Spleen (tissue), 11 donors: ENCODE measurements at regions not wholly inside any gene's neighbourhood (a gene's known extent, or its start where the extent isn't known, plus 50 kb on each side); places are given as distances from the start of the nearest gene placed in this dataset.

ENCODE experiments used
- DNase-seq: peaks from one replicate; pipeline ENCODE4 v3.0.0-alpha.2; 2020
- H3K27ac ChIP-seq, 8 donors: fragments of 200-600 bp; sonication (generic) in 7 of 8; 1 replicate in 4 of 8; 2 replicates in 4 of 8; pipeline versions ENCODE4 v1.5.0 to v1.8.0; 2016 to 2021; ENCODE audit warnings: inconsistent platforms in 4 of 8, mild to moderate bottlenecking in 4 of 8, moderate library complexity in 1 of 8
- H3K27me3 ChIP-seq, 7 donors: fragments of 200-600 bp; sonication (generic) in 6 of 7; replicated peaks in 1 of 7; 1 replicate in 4 of 7; 2 replicates in 3 of 7; pipeline versions ENCODE4 v1.5.0 to v1.8.0; 2016 to 2021; ENCODE audit warnings: inconsistent platforms in 3 of 7, mild to moderate bottlenecking in 1 of 7
- H3K36me3 ChIP-seq, 6 donors: fragments of 200-600 bp; sonication (generic) in 5 of 6; 1 replicate in 4 of 6; 2 replicates in 2 of 6; pipeline versions ENCODE4 v1.5.0 to v1.8.0; 2016 to 2021; ENCODE audit warnings: inconsistent platforms in 2 of 6
- H3K4me1 ChIP-seq, 6 donors: fragments of 200-600 bp; sonication (generic) in 5 of 6; 1 replicate in 3 of 6; 2 replicates in 3 of 6; pipeline versions ENCODE4 v1.5.0 to v1.8.0; 2016 to 2021; ENCODE audit warnings: inconsistent platforms in 3 of 6
- H3K4me3 ChIP-seq, 8 donors: fragments of 200-600 bp; sonication (generic) in 7 of 8; 1 replicate in 4 of 8; 2 replicates in 4 of 8; pipeline versions ENCODE4 v1.5.0 to v1.8.0; 2016 to 2021; ENCODE audit warnings: inconsistent platforms in 4 of 8, mild to moderate bottlenecking in 4 of 8, moderate library complexity in 2 of 8
- H3K9me3 ChIP-seq, 8 donors: fragments of 200-600 bp; sonication (generic) in 7 of 8; 1 replicate in 4 of 8; 2 replicates in 4 of 8; pipeline versions ENCODE4 v1.5.0 to v1.8.0; 2016 to 2021; ENCODE audit warnings: inconsistent platforms in 4 of 8
- CTCF ChIP-seq, 11 experiments: fragments of 200-600 bp in 7 of 11; fragments of 450-650 bp in 4 of 11; sonication (generic) in 4 of 11; IDR thresholded peaks in 8 of 11; conservative IDR thresholded peaks in 3 of 11; 1 replicate in 7 of 11; 2 replicates in 4 of 11; pipeline versions ENCODE4 v1.4.0 to v1.8.0; 2016 to 2021; ENCODE audit warnings: antibody characterized with exemption in 11 of 11, inconsistent platforms in 4 of 11, mild to moderate bottlenecking in 1 of 11
- POLR2A ChIP-seq, 3 donors: fragments of 450-650 bp; IDR thresholded peaks; one replicate each; pipeline ENCODE4 v1.5.1; 2017; ENCODE audit warnings: antibody characterized with exemption in 3 of 3, mild to moderate bottlenecking in 1 of 3
- POLR2AphosphoS5 ChIP-seq, 3 donors: sonication (generic); formaldehyde crosslinking; IDR thresholded peaks; one replicate each; pipeline ENCODE4 v1.5.1; 2017; ENCODE audit warnings: antibody characterized with exemption in 3 of 3
- WGBS, 5 donors: extraction: QIAGEN DNeasy Blood & Tissue Kit in 3 of 5; methylation state at CpG; one replicate each; pipeline versions ENCODE4 v1.1.5 to v1.1.7; 2013 to 2018; 5-methylcytosine and 5-hydroxymethylcytosine counted together
- intact Hi-C: fragments of 100-400 bp; cut with DNase I; formaldehyde crosslinking; loops from one replicate; pipeline ENCODE4 v1.15.0; 2023; ENCODE audit warnings: low total_unique reads
- donor health status: healthy with polysubstance abuse.
- donor health status: DM: no; HTN: no; CAD: no; lungs with moderate emphysema.
- donor health status: DM: no; HTN: no; CAD: no.
- donor health status: Bipolar disorder and iron deficiency.
- donor health status: healthy.
- donor health status: DM: no; HTN: no; CAD: no.
- donor health status: DM: yes; HTN: yes; CAD: no.

GRCh38 chr3:44098656-44099415, 142.8 kb upstream of the TOPAZ1 start:
- Histone ChIP-seq H3K36me3 (no peaks in the 10 kb centered on the region), H3K4me3 (no peak overlapping the region), H3K9me3 (no peaks in the 10 kb centered on the region), H3K4me1 (no peaks in the 10 kb centered on the region), H3K27ac (no peak overlapping the region), H3K27me3 (peaks cover 0 to 38% (median 0%) of the 10 kb centered on the region in 7 donors)
- no peak for TF ChIP-seq POLR2A (IDR thresholded peaks at IDR 0.05)
- TF ChIP-seq POLR2AphosphoS5 (IDR thresholded peaks at IDR 0.05) = no peak
- TF ChIP-seq CTCF (IDR thresholded peaks at IDR 0.05 in 8 of 11, conservative IDR thresholded peaks at IDR 0.05 in 3 of 11) = no peak
- 76 to 88% (median 79%) methylated on average over 12 of the region's 12 CpGs for WGBS, 5 donors
- intact Hi-C loops = no loop called here
- DNase-seq = no peak

- Histone ChIP-seq H3K4me1 (no peaks in the 10 kb centered on the region), H3K9me3 (no peaks in the 10 kb centered on the region), H3K36me3 (no peaks in the 10 kb centered on the region), H3K27me3 (peaks cover 0 to 44% (median 0%) of the 10 kb centered on the region in 7 donors), H3K4me3 (no peak overlapping the region), H3K27ac (no peak overlapping the region)
- DNase-seq = no peak
- TF ChIP-seq POLR2AphosphoS5 (IDR thresholded peaks at IDR 0.05) (no peak), CTCF (IDR thresholded peaks at IDR 0.05 in 8 of 11, conservative IDR thresholded peaks at IDR 0.05 in 3 of 11) (no peak), POLR2A (IDR thresholded peaks at IDR 0.05) (no peak)
- 65 to 83% (median 73%) methylated on average over 6 of the region's 6 CpGs for WGBS, 5 donors
- intact Hi-C loops = no loop called here
These were observed 142.0 kb upstream of the TOPAZ1 start for GRCh38 chr3:44099566-44100297.

GRCh38 chr3:44100298-44100695, 141.4 kb upstream of the TOPAZ1 start:
- 77 to 97% (median 89%) methylated on average over 2 of the region's 2 CpGs for WGBS, 5 donors
- peaks cover 0 to 44% (median 0%) of the 10 kb centered on the region in 7 donors for H3K27me3 ChIP-seq
- no peak overlapping the region for H3K4me3 ChIP-seq
- no peak overlapping the region for H3K27ac ChIP-seq
- no peaks in the 10 kb centered on the region for H3K9me3 ChIP-seq
- no peaks in the 10 kb centered on the region for H3K4me1 ChIP-seq
- intact Hi-C loops = no loop called here
- no peaks in the 10 kb centered on the region for H3K36me3 ChIP-seq
- DNase-seq = no peak
- no peak for TF ChIP-seq POLR2A (IDR thresholded peaks at IDR 0.05)
- no peak for TF ChIP-seq POLR2AphosphoS5 (IDR thresholded peaks at IDR 0.05)
- TF ChIP-seq CTCF (IDR thresholded peaks at IDR 0.05 in 8 of 11, conservative IDR thresholded peaks at IDR 0.05 in 3 of 11) = no peak

- no peaks in the 10 kb centered on the region for H3K9me3 ChIP-seq
- intact Hi-C loops = no loop called here
- H3K36me3 ChIP-seq = no peaks in the 10 kb centered on the region
- H3K27me3 ChIP-seq = peaks cover 0 to 43% (median 0%) of the 10 kb centered on the region in 7 donors
- no peak overlapping the region for H3K27ac ChIP-seq
- no peak for TF ChIP-seq POLR2A (IDR thresholded peaks at IDR 0.05)
- no peak for TF ChIP-seq CTCF (IDR thresholded peaks at IDR 0.05 in 8 of 11, conservative IDR thresholded peaks at IDR 0.05 in 3 of 11)
- TF ChIP-seq POLR2AphosphoS5 (IDR thresholded peaks at IDR 0.05) = no peak
- H3K4me3 ChIP-seq = no peak overlapping the region
- no peak for DNase-seq
- H3K4me1 ChIP-seq = no peaks in the 10 kb centered on the region
- 74 to 92% (median 84%) methylated on average over 2 of the region's 2 CpGs for WGBS, 5 donors
These were observed 137.6 kb upstream of the TOPAZ1 start for GRCh38 chr3:44104043-44104442.
